HCT116 (cell line): ENCODE measurements at regions not wholly inside any gene's neighbourhood (a gene's known extent, or its start where the extent isn't known, plus 50 kb on each side); places are given as distances from the start of the nearest gene placed in this dataset.

Experiments
- ATAC-seq: fragments of 200-7000 bp; cut with Tn5 transposase; 2 replicates; pipeline ENCODE4 v1.9.1; 2020; ENCODE audit warnings: mild to moderate bottlenecking, moderate library complexity
- BruUV-seq: library from RNA; stranded (reverse); fragments of 400-500 nt; replicated peaks from 2 replicates; lab custom pipeline; 2021; lab: Mats Ljungman, UMichigan
- CTCF ChIA-PET: fragments of 300-600 bp; sonication (Branson Sonifier 250); formaldehyde crosslinking; loops from one replicate; lab custom pipeline; 2021; ENCODE audit warnings: antibody characterized with exemption; lab: Charles Lee
- POLR2A ChIA-PET: fragments of 300-600, 350-600 bp; sonication (Branson Sonifier 250); formaldehyde crosslinking; loops from one replicate; lab custom pipeline; 2021; ENCODE audit warnings: antibody characterized with exemption; lab: Charles Lee
- RAD21 ChIA-PET, 2 experiments: fragments of 300-600 bp; sonication (Branson Sonifier 250); formaldehyde crosslinking; loops; one replicate each; lab custom pipeline; 2023; ENCODE audit warnings: low total read pairs in 2 of 2; ENCODE audit not compliant: uncharacterized antibody in 2 of 2, unreplicated experiment in 2 of 2, low non-redundant PET in 1 of 2; lab: Charles Lee
- DNase-seq: peaks from one replicate; pipeline ENCODE4 v3.0.0-alpha.2; 2010; ENCODE audit warnings: low read depth, low spot score
- H2AFZ ChIP-seq: fragments of 200-600 bp; shearing (Covaris generic), sonication (generic); 2 replicates; pipeline ENCODE4 v1.6.1; 2017; ENCODE audit warnings: low read depth, mixed run types, mixed read lengths, antibody characterized with exemption, low read length; ENCODE audit not compliant: poor library complexity, severe bottlenecking
- H3K27ac ChIP-seq: 2 replicates; pipeline ENCODE4 v1.5.1; 2012; ENCODE audit warnings: low read depth, low read length
- H3K27me3 ChIP-seq: fragments of 200-600 bp; sonication (generic); 2 replicates; pipeline ENCODE4 v1.6.1; 2016; ENCODE audit warnings: mixed run types, low read length, mixed read lengths; ENCODE audit not compliant: insufficient read depth
- H3K36me3 ChIP-seq, 2 experiments: fragments of 200-500 bp in 1 of 2; fragments of 200-600 bp in 1 of 2; sonication (Bioruptor generic) in 1 of 2; sonication (generic) in 1 of 2; 2 replicates each; pipeline versions ENCODE4 v1.5.1 to v1.6.1; 2014 to 2016; ENCODE audit warnings: low read length in 2 of 2, inconsistent platforms in 1 of 2, mixed read lengths in 1 of 2, mixed run types in 1 of 2; ENCODE audit not compliant: insufficient read depth in 2 of 2, control insufficient read depth in 1 of 2
- H3K4me1 ChIP-seq, 2 experiments: fragments of 200-600 bp in 1 of 2; sonication (generic) in 1 of 2; 2 replicates each; pipeline versions ENCODE4 v1.5.1 to v1.6.1; 2012 to 2017; ENCODE audit warnings: low read length in 2 of 2, inconsistent platforms in 1 of 2, mild to moderate bottlenecking in 1 of 2, mixed read lengths in 1 of 2, mixed run types in 1 of 2, moderate library complexity in 1 of 2; ENCODE audit not compliant: insufficient read depth in 2 of 2, control insufficient read depth in 1 of 2
- H3K4me2 ChIP-seq: fragments of 200-600 bp; sonication (generic); 2 replicates; pipeline ENCODE4 v1.6.1; 2017; ENCODE audit warnings: mixed run types, low read length, mixed read lengths
- H3K4me3 ChIP-seq, 2 experiments: fragments of 200-600 bp in 1 of 2; sonication (generic) in 1 of 2; replicated peaks in 1 of 2; 2 replicates each; pipeline ENCODE4 v1.5.1; 2011 to 2016; ENCODE audit warnings: low read length in 2 of 2, control low read depth in 1 of 2, low read depth in 1 of 2, mild to moderate bottlenecking in 1 of 2, mixed read lengths in 1 of 2, mixed run types in 1 of 2
- H3K79me2 ChIP-seq: fragments of 200-600 bp; sonication (generic); 2 replicates; pipeline ENCODE4 v1.6.1; 2017; ENCODE audit warnings: mild to moderate bottlenecking, mixed run types, low read length, moderate library complexity, mixed read lengths; ENCODE audit not compliant: insufficient read depth
- H3K9ac ChIP-seq: fragments of 200-600 bp; sonication (generic); 2 replicates; pipeline ENCODE4 v1.6.1; 2016; ENCODE audit warnings: low read length, mixed read lengths
- H3K9me2 ChIP-seq: fragments of 200-600 bp; sonication (generic), shearing (Covaris generic); 2 replicates; pipeline ENCODE4 v1.6.1; 2017; ENCODE audit warnings: mixed run types, mild to moderate bottlenecking, moderate library complexity; ENCODE audit not compliant: insufficient read depth
- H3K9me3 ChIP-seq, 2 experiments: fragments of 200-500 bp in 1 of 2; fragments of 200-600 bp in 1 of 2; sonication (Bioruptor generic) in 1 of 2; sonication (generic) in 1 of 2; 2 replicates each; pipeline ENCODE4 v1.6.1; 2014 to 2017; ENCODE audit warnings: low read length in 2 of 2, mixed read lengths in 2 of 2, inconsistent platforms in 1 of 2, low read depth in 1 of 2, mild to moderate bottlenecking in 1 of 2, mixed run types in 1 of 2, moderate library complexity in 1 of 2; ENCODE audit not compliant: control insufficient read depth in 1 of 2, insufficient read depth in 1 of 2
- H4K20me1 ChIP-seq: fragments of 200-600 bp; sonication (generic), shearing (Covaris generic); 2 replicates; pipeline ENCODE4 v1.6.1; 2017; ENCODE audit warnings: mixed run types, mild to moderate bottlenecking, moderate library complexity; ENCODE audit not compliant: insufficient read depth
- CBX3 ChIP-seq: IDR thresholded peaks from 2 replicates; pipeline ENCODE4 v1.6.1; 2012; ENCODE audit warnings: low read depth
- CEBPB ChIP-seq: IDR thresholded peaks from 2 replicates; pipeline ENCODE4 v1.6.1; 2012; ENCODE audit warnings: low read depth
- FOSL1 ChIP-seq: IDR thresholded peaks from 2 replicates; pipeline ENCODE4 v1.6.1; 2012; ENCODE audit warnings: low read depth
- SP1 ChIP-seq: IDR thresholded peaks from 2 replicates; pipeline ENCODE4 v1.6.1; 2012; ENCODE audit warnings: low read depth
- YY1 ChIP-seq: IDR thresholded peaks from 2 replicates; pipeline ENCODE4 v1.6.1; 2011; ENCODE audit warnings: low read length, low read depth, moderate library complexity, mild to moderate bottlenecking; ENCODE audit not compliant: insufficient replicate concordance; ENCODE audit errors: extremely low read depth
- intact Hi-C: fragments of 100-400 bp; cut with micrococcal nuclease; formaldehyde crosslinking; loops from 2 replicates; pipeline ENCODE4 v1.10.0; 2022
- TF ChIP-seq, protein P1 (sequence below): IDR thresholded peaks from 2 replicates; pipeline ENCODE4 v1.6.1; 2011; ENCODE audit warnings: mild to moderate bottlenecking, low read length, moderate library complexity; ENCODE audit not compliant: insufficient replicate concordance; ENCODE audit errors: extremely low read depth

DNA sequence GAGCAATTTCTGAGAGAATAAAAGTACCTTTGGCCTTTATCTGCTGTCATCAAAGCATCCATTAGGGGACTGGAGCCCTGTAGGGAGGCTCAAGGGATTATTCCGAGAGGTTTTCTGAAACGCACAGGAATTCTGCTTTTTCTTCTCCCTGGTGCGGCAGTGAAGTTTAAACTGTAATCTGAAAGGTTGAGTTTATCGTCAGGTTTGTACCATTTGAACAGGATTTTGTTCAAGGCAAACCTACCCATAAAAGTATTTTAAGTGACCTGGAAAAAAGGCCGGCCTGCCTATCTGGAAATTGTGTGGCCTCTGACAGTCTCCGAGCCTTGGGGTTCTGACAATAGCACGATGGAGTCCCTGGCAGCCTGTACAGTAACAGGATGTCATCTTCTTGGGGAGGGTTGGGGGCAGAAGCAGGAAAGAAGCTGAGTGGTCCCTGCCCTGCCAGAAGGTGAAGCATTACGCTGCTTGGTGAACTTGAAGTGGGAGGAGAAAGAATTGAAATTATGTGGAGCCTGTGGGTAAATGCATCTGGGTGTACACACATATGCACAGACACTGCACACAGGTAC, 272.0 kb downstream of the CYRIA start:
- Histone ChIP-seq H4K20me1 (no peaks in the 10 kb centered on the region), H3K4me2 (no peak overlapping the region), H3K4me1 (no peaks in the 10 kb centered on the region), H3K79me2 (no peaks in the 10 kb centered on the region), H3K9me2 (no peaks in the 10 kb centered on the region), H3K9me3 (no peaks in the 10 kb centered on the region), H3K27ac (no peak overlapping the region), H3K9ac (no peak overlapping the region), H3K36me3 (no peaks in the 10 kb centered on the region), H3K27me3 (no peaks in the 10 kb centered on the region), H2AFZ (no peak overlapping the region), H3K4me3 (no peak overlapping the region)
- ChIA-PET RAD21 (no interaction called here), CTCF (no interaction called here), POLR2A (no interaction called here)
- TF ChIP-seq CBX3 (no peak), FOSL1 (no peak), SP1 (no peak), CEBPB (no peak), YY1 (no peak)
- TF ChIP-seq, protein P1, sequence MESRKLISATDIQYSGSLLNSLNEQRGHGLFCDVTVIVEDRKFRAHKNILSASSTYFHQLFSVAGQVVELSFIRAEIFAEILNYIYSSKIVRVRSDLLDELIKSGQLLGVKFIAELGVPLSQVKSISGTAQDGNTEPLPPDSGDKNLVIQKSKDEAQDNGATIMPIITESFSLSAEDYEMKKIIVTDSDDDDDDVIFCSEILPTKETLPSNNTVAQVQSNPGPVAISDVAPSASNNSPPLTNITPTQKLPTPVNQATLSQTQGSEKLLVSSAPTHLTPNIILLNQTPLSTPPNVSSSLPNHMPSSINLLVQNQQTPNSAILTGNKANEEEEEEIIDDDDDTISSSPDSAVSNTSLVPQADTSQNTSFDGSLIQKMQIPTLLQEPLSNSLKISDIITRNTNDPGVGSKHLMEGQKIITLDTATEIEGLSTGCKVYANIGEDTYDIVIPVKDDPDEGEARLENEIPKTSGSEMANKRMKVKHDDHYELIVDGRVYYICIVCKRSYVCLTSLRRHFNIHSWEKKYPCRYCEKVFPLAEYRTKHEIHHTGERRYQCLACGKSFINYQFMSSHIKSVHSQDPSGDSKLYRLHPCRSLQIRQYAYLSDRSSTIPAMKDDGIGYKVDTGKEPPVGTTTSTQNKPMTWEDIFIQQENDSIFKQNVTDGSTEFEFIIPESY, result no peak
- intact Hi-C loops, result no loop called here
- DNase-seq (no peak), ATAC-seq (no peak)
- no TSS peak for BruUV-seq
